GM12878 (cell line): ENCODE measurements at regions not wholly inside any gene's neighbourhood (a gene's known extent, or its start where the extent isn't known, plus 50 kb on each side); places are given as distances from the start of the nearest gene placed in this dataset.

Source experiments
- ATAC-seq: fragments of 200-7000 bp; cut with Tn5 transposase; 3 replicates; pipeline ENCODE4 v1.9.1; 2020; ENCODE audit warnings: mild to moderate bottlenecking, moderate library complexity
- BruUV-seq: library from RNA; stranded (reverse); fragments of 400-500 nt; replicated peaks from 2 replicates; lab custom pipeline; 2021; lab: Mats Ljungman, UMichigan
- CTCF ChIA-PET: fragments of 300-600 bp; sonication (Branson Sonifier 250); formaldehyde crosslinking; extraction: SDS; loops from one replicate; lab custom pipeline; 2021; ENCODE audit warnings: inconsistent platforms; lab: Yijun Ruan, JAX
- POLR2A ChIA-PET: fragments of 350-600 bp; formaldehyde crosslinking; extraction: SDS; loops from one replicate; lab custom pipeline; 2021; ENCODE audit warnings: inconsistent platforms; lab: Charles Lee
- RAD21 ChIA-PET: fragments of 300-600 bp; sonication (Branson Sonifier 250); formaldehyde crosslinking; loops from one replicate; lab custom pipeline; 2023; ENCODE audit warnings: antibody characterized with exemption; ENCODE audit not compliant: unreplicated experiment; lab: Charles Lee
- SMC1A ChIA-PET: fragments of 300-600 bp; sonication (Branson Sonifier 250); formaldehyde crosslinking; loops from one replicate; lab custom pipeline; 2023; ENCODE audit not compliant: unreplicated experiment, uncharacterized antibody; lab: Charles Lee
- DNase-seq: peaks from one replicate; pipeline ENCODE4 v3.0.0-alpha.2; 2011; ENCODE audit warnings: low read depth, low spot score
- FAIRE-seq: peaks from 3 replicates; lab custom pipeline; 2011; peaks lifted over from hg19 to GRCh38; lab: Jason Lieb, UNC
- H2AFZ ChIP-seq: 2 replicates; pipeline ENCODE4 v1.6.0; 2011; ENCODE audit warnings: low read depth, low read length, control low read depth; ENCODE audit not compliant: control insufficient read depth
- H3K27ac ChIP-seq: 2 replicates; pipeline ENCODE4 v1.5.1; 2011; ENCODE audit warnings: control low read depth; ENCODE audit not compliant: control insufficient read depth, insufficient read depth
- H3K27me3 ChIP-seq, 2 experiments: replicated peaks in 1 of 2; 2 replicates each; pipeline versions ENCODE4 v1.6.0 to v1.6.1; 2011; ENCODE audit warnings: low read length in 1 of 2; ENCODE audit not compliant: control insufficient read depth in 2 of 2, insufficient read depth in 2 of 2
- H3K36me3 ChIP-seq, 2 experiments: 2 replicates each; pipeline ENCODE4 v1.5.1; 2011; ENCODE audit warnings: low read length in 1 of 2; ENCODE audit not compliant: control insufficient read depth in 2 of 2, insufficient read depth in 2 of 2
- H3K4me1 ChIP-seq: 2 replicates; pipeline ENCODE4 v1.6.1; 2011; ENCODE audit warnings: mild to moderate bottlenecking, low read length, moderate library complexity, mixed read lengths; ENCODE audit not compliant: control insufficient read depth, insufficient read depth
- H3K4me2 ChIP-seq: 2 replicates; pipeline ENCODE4 v1.6.0; 2011; ENCODE audit warnings: control low read depth; ENCODE audit not compliant: control insufficient read depth, insufficient read depth
- H3K4me3 ChIP-seq: fragments of 200-600 bp; sonication (generic); 2 replicates; pipeline ENCODE4 v1.5.1; 2016
- H3K79me2 ChIP-seq: 2 replicates; pipeline ENCODE4 v1.6.0; 2011; ENCODE audit warnings: low read length; ENCODE audit not compliant: control insufficient read depth, insufficient read depth
- H3K9ac ChIP-seq: 2 replicates; pipeline ENCODE4 v1.8.0; 2011; ENCODE audit warnings: low read length, control low read depth, mixed read lengths; ENCODE audit not compliant: control insufficient read depth, insufficient read depth
- H3K9me3 ChIP-seq: replicated peaks from 3 replicates; pipeline ENCODE4 v1.5.1; 2011; ENCODE audit warnings: mild to moderate bottlenecking, low read length; ENCODE audit not compliant: control insufficient read depth, insufficient read depth
- H4K20me1 ChIP-seq: 2 replicates; pipeline ENCODE4 v1.6.0; 2011; ENCODE audit not compliant: control insufficient read depth, insufficient read depth
- ATF7 ChIP-seq: fragments of 450-650 bp; IDR thresholded peaks from 2 replicates; pipeline ENCODE4 v1.6.1; 2016; ENCODE audit warnings: low read depth, mild to moderate bottlenecking
- HDAC6 ChIP-seq: fragments of 200-600 bp; sonication (generic); IDR thresholded peaks from one replicate; pipeline ENCODE4 v1.8.0; 2017; ENCODE audit warnings: antibody characterized with exemption; ENCODE audit not compliant: unreplicated experiment
- JUNB ChIP-seq: IDR thresholded peaks from 2 replicates; pipeline ENCODE4 v1.6.1; 2016; ENCODE audit warnings: antibody characterized with exemption, mild to moderate bottlenecking
- KLF5 ChIP-seq: fragments of 450-650 bp; IDR thresholded peaks from 2 replicates; pipeline ENCODE4 v1.6.1; 2014; ENCODE audit warnings: mild to moderate bottlenecking; ENCODE audit not compliant: partially characterized antibody
- NFIC ChIP-seq: IDR thresholded peaks from 2 replicates; pipeline ENCODE4 v1.6.1; 2012; ENCODE audit warnings: low read depth, mild to moderate bottlenecking, inconsistent platforms, low read length, moderate library complexity
- NKRF ChIP-seq: fragments of 450-650 bp; conservative IDR thresholded peaks from 2 replicates; pipeline ENCODE4 v1.6.1; 2017; ENCODE audit warnings: mild to moderate bottlenecking, moderate library complexity
- PRDM15 ChIP-seq: fragments of 450-650 bp; formaldehyde crosslinking; IDR thresholded peaks from 2 replicates; pipeline ENCODE4 v1.4.0; 2020; ENCODE audit warnings: mild to moderate bottlenecking, moderate library complexity
- RAD51 ChIP-seq: fragments of 450-650 bp; IDR thresholded peaks from 2 replicates; pipeline ENCODE4 v1.6.1; 2016; ENCODE audit warnings: moderate library complexity, mild to moderate bottlenecking, inconsistent platforms
- RB1 ChIP-seq: fragments of 450-650 bp; formaldehyde crosslinking; IDR thresholded peaks from 2 replicates; pipeline ENCODE4 v1.6.1; 2017; ENCODE audit warnings: mild to moderate bottlenecking, borderline replicate concordance
- REST ChIP-seq: IDR thresholded peaks from 2 replicates; pipeline ENCODE4 v1.6.1; 2012; ENCODE audit warnings: mild to moderate bottlenecking, low read depth, low read length
- ZNF207 ChIP-seq: fragments of 450-650 bp; IDR thresholded peaks from 2 replicates; pipeline ENCODE4 v1.6.1; 2014; ENCODE audit warnings: antibody characterized with exemption, mild to moderate bottlenecking, borderline replicate concordance
- ZNF687 ChIP-seq: fragments of 450-650 bp; IDR thresholded peaks from 2 replicates; pipeline ENCODE4 v1.6.1; 2017; ENCODE audit warnings: mild to moderate bottlenecking, moderate library complexity
- WGBS: methylation state at CpG from one replicate; pipeline ENCODE4 v1.1.6; 2016; ENCODE audit warnings: low lambda C conversion rate; ENCODE audit not compliant: insufficient replicate concordance, insufficient coverage; ENCODE audit errors: missing lambda C conversion rate; 5-methylcytosine and 5-hydroxymethylcytosine counted together
- in situ Hi-C: fragments of 300-500 bp; cut with MboI; formaldehyde crosslinking; loops from 9 replicates; pipeline ENCODE4 v1.14.3; 2018; ENCODE audit warnings: mixed read lengths
- intact Hi-C: fragments of 100-400 bp; cut with micrococcal nuclease; formaldehyde crosslinking; loops from one replicate; pipeline ENCODE4 v1.14.2; 2022; ENCODE audit not compliant: unreplicated experiment

GRCh38 chrX:118182025-118182424, 65.4 kb upstream of the KLHL13 start:
- FAIRE-seq (no peak), ATAC-seq (no peak), DNase-seq (no peak)
- Histone ChIP-seq H3K27ac (no peak overlapping the region), H3K27me3 (no peaks in the 10 kb centered on the region), H4K20me1 (no peaks in the 10 kb centered on the region), H3K4me2 (no peak overlapping the region), H3K4me3 (no peak overlapping the region), H3K9ac (no peak overlapping the region), H3K79me2 (no peaks in the 10 kb centered on the region), H2AFZ (no peak overlapping the region), H3K9me3 (no peaks in the 10 kb centered on the region), H3K36me3 (no peaks in the 10 kb centered on the region), H3K4me1 (no peaks in the 10 kb centered on the region)
- RAD21 ChIA-PET = no interaction called here
- SMC1A ChIA-PET = interaction anchor here (0.6 to 0.8 kb wide), 2 partner anchors 27 to 30 kb away, joined by 3 read pairs; no protein-coding TSS in a partner anchor
- CTCF ChIA-PET = no interaction called here
- in situ Hi-C loops (no loop called here), intact Hi-C loops (no loop called here)
- BruUV-seq = no TSS peak
- 6% methylated on average over 1 of the region's 1 CpG for WGBS
- POLR2A ChIA-PET = no interaction called here
- TF ChIP-seq ZNF687 = no peak
- TF ChIP-seq REST = no peak
- no peak for TF ChIP-seq NKRF
- TF ChIP-seq RB1 = no peak
- no peak for TF ChIP-seq PRDM15 (CRISPR knock-in tag)
- no peak for TF ChIP-seq ATF7
- no peak for TF ChIP-seq NFIC
- no peak for TF ChIP-seq JUNB
- TF ChIP-seq RAD51 = no peak
- no peak for TF ChIP-seq ZNF207
- no peak for TF ChIP-seq KLF5
- TF ChIP-seq HDAC6 = no peak
